ENCODE measurements at regions not wholly inside any gene's neighbourhood (a gene's known extent, or its start where the extent isn't known, plus 50 kb on each side); places are given as distances from the start of the nearest gene placed in this dataset.

- Histone ChIP-seq H3K4me3 (no peak overlapping the region), H3K27ac (no peak overlapping the region), H3K36me3 (replicated peaks in 1 of 2) (no peaks in the 10 kb centered on the region), H3K27me3 (no peaks in the 10 kb centered on the region), H3K9me3 (replicated peaks in 1 of 3) (no peaks in the 10 kb centered on the region), H3K4me1 (replicated peaks in 1 of 2) (peaks cover 0 to 15% of the 10 kb centered on the region in 2 donors)
- intact Hi-C loops (cut with DNase I): no loop called here
- DNase-seq: no peak
- TF ChIP-seq, protein P1, sequence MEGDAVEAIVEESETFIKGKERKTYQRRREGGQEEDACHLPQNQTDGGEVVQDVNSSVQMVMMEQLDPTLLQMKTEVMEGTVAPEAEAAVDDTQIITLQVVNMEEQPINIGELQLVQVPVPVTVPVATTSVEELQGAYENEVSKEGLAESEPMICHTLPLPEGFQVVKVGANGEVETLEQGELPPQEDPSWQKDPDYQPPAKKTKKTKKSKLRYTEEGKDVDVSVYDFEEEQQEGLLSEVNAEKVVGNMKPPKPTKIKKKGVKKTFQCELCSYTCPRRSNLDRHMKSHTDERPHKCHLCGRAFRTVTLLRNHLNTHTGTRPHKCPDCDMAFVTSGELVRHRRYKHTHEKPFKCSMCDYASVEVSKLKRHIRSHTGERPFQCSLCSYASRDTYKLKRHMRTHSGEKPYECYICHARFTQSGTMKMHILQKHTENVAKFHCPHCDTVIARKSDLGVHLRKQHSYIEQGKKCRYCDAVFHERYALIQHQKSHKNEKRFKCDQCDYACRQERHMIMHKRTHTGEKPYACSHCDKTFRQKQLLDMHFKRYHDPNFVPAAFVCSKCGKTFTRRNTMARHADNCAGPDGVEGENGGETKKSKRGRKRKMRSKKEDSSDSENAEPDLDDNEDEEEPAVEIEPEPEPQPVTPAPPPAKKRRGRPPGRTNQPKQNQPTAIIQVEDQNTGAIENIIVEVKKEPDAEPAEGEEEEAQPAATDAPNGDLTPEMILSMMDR (IDR thresholded peaks at IDR 0.05): no peak
- TF ChIP-seq POLR2A (IDR thresholded peaks at IDR 0.05): no peak
- 77 to 97% (median 91%) methylated on average over 7 of the region's 7 CpGs for WGBS, 4 donors
Observed at GRCh38 chr14:65834051-65834450, 421.5 kb downstream of the FUT8 start.

DNA sequence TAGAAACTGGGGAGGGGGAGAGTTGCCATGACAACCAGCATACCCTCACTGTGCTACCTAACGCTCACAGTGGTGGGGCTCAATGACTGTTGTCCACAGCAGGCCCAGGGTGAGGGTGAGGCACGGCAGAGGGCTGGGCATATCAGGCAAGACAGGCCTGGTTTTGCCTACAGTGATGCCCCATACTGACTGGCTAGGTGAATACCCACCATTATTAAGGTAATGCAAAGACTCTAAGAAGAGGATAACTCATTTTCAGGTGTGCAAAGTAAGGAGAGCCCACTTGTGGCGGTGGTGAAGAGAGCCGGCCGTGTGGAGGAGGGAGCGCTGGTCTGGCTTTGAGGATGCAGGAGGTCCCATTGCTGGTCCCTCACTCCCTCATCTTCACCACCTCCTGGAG lies 422.3 kb downstream of the FUT8 start:
- DNase-seq: no peak
- H3K4me1 ChIP-seq (replicated peaks in 1 of 2): peaks cover 0 to 15% of the 10 kb centered on the region in 2 donors
- TF ChIP-seq POLR2A (IDR thresholded peaks at IDR 0.05): no peak
- TF ChIP-seq, protein P1 (IDR thresholded peaks at IDR 0.05): no peak
- no peaks in the 10 kb centered on the region for H3K27me3 ChIP-seq
- no peak overlapping the region for H3K4me3 ChIP-seq
- H3K36me3 ChIP-seq (replicated peaks in 1 of 2): no peaks in the 10 kb centered on the region
- intact Hi-C loops (cut with DNase I): no loop called here
- no peaks in the 10 kb centered on the region for H3K9me3 ChIP-seq (replicated peaks in 1 of 3)
- no peak overlapping the region for H3K27ac ChIP-seq
- WGBS, 4 donors: 87 to 95% (median 93%) methylated on average over 6 of the region's 6 CpGs

GRCh38 chr14:65835501-65835900 lies 423.0 kb downstream of the FUT8 start:
- Histone ChIP-seq H3K27ac (no peak overlapping the region), H3K36me3 (replicated peaks in 1 of 2) (no peaks in the 10 kb centered on the region), H3K4me1 (replicated peaks in 1 of 2) (peaks cover 0 to 15% of the 10 kb centered on the region in 2 donors), H3K27me3 (no peaks in the 10 kb centered on the region), H3K4me3 (no peak overlapping the region), H3K9me3 (replicated peaks in 1 of 3) (no peaks in the 10 kb centered on the region)
- 94 to 96% (median 96%) methylated on average over 3 to 4 of the region's 4 CpGs for WGBS, 4 donors
- TF ChIP-seq, protein P1 (IDR thresholded peaks at IDR 0.05): no peak
- TF ChIP-seq POLR2A (IDR thresholded peaks at IDR 0.05): no peak
- intact Hi-C loops (cut with DNase I): no loop called here
- DNase-seq: no peak

- H3K9me3 ChIP-seq (replicated peaks in 1 of 3): no peaks in the 10 kb centered on the region
- DNase-seq: no peak
- H3K27me3 ChIP-seq: no peaks in the 10 kb centered on the region
- H3K36me3 ChIP-seq (replicated peaks in 1 of 2): no peaks in the 10 kb centered on the region
- no peak overlapping the region for H3K4me3 ChIP-seq
- TF ChIP-seq, protein P1 (IDR thresholded peaks at IDR 0.05): no peak
- TF ChIP-seq POLR2A (IDR thresholded peaks at IDR 0.05): no peak
- intact Hi-C loops (cut with DNase I): no loop called here
- no peak overlapping the region for H3K27ac ChIP-seq
- H3K4me1 ChIP-seq (replicated peaks in 1 of 2): peaks cover 0 to 6% of the 10 kb centered on the region in 2 donors
- WGBS, 4 donors: 88 to 92% (median 90%) methylated on average over 5 of the region's 5 CpGs
Observed at GRCh38 chr14:65838565-65838964, 426.0 kb downstream of the FUT8 start.
